Astrocyte (in vitro differentiated cells and primary cell): ENCODE measurements at regions not wholly inside any gene's neighbourhood (a gene's known extent, or its start where the extent isn't known, plus 50 kb on each side); places are given as distances from the start of the nearest gene placed in this dataset.

Experiments used
- DNase-seq: peaks from one replicate; pipeline ENCODE4 v3.0.0-alpha.2; 2010; ENCODE audit warnings: low read depth
- FAIRE-seq: peaks from 2 replicates; lab custom pipeline; 2011; peaks lifted over from hg19 to GRCh38; lab: Jason Lieb, UNC
- H2AFZ ChIP-seq: 2 replicates; pipeline ENCODE4 v1.6.0; 2012; ENCODE audit warnings: low read depth, low read length, inconsistent platforms
- H3K27ac ChIP-seq: 2 replicates; pipeline ENCODE4 v1.5.1; 2011; ENCODE audit warnings: low read depth, low read length, inconsistent platforms
- H3K27me3 ChIP-seq: 2 replicates; pipeline ENCODE4 v1.6.0; 2011; ENCODE audit warnings: low read length, inconsistent platforms; ENCODE audit not compliant: insufficient read depth
- H3K36me3 ChIP-seq: 2 replicates; pipeline ENCODE4 v1.5.1; 2011; ENCODE audit warnings: low read length, inconsistent platforms; ENCODE audit not compliant: insufficient read depth
- H3K4me1 ChIP-seq: 2 replicates; pipeline ENCODE4 v1.5.1; 2011; ENCODE audit warnings: low read length, inconsistent platforms; ENCODE audit not compliant: insufficient read depth
- H3K4me2 ChIP-seq: 2 replicates; pipeline ENCODE4 v1.6.0; 2012; ENCODE audit warnings: low read length, inconsistent platforms
- H3K4me3 ChIP-seq: 2 replicates; pipeline ENCODE4 v1.5.1; 2011; ENCODE audit warnings: low read depth, mild to moderate bottlenecking, low read length, inconsistent platforms; ENCODE audit not compliant: insufficient read depth
- H3K79me2 ChIP-seq: 2 replicates; pipeline ENCODE4 v1.6.0; 2012; ENCODE audit warnings: mild to moderate bottlenecking, low read length, inconsistent platforms; ENCODE audit not compliant: insufficient read depth
- H3K9ac ChIP-seq: 2 replicates; pipeline ENCODE4 v1.6.0; 2012; ENCODE audit warnings: mild to moderate bottlenecking, low read length, inconsistent platforms
- H3K9me3 ChIP-seq: 2 replicates; pipeline ENCODE4 v1.5.1; 2012; ENCODE audit warnings: low read depth, mild to moderate bottlenecking, low read length, inconsistent platforms; ENCODE audit not compliant: insufficient read depth
- H4K20me1 ChIP-seq: 2 replicates; pipeline ENCODE4 v1.6.0; 2012; ENCODE audit warnings: low read length, inconsistent platforms; ENCODE audit not compliant: insufficient read depth
- H3K27ac Mint-ChIP-seq: one replicate; pipeline ENCODE4 v1.8.0; 2021; ENCODE audit warnings: mild to moderate bottlenecking, mixed read lengths; ENCODE audit not compliant: unreplicated experiment
- H3K27me3 Mint-ChIP-seq: one replicate; pipeline ENCODE4 v1.8.0; 2021; ENCODE audit warnings: low read depth, mixed read lengths; ENCODE audit not compliant: unreplicated experiment
- H3K36me3 Mint-ChIP-seq: one replicate; pipeline ENCODE4 v1.8.0; 2021; ENCODE audit warnings: low read depth, mixed read lengths; ENCODE audit not compliant: unreplicated experiment
- H3K4me1 Mint-ChIP-seq: one replicate; pipeline ENCODE4 v1.8.0; 2021; ENCODE audit warnings: low read depth, mixed read lengths; ENCODE audit not compliant: unreplicated experiment
- H3K4me3 Mint-ChIP-seq: one replicate; pipeline ENCODE4 v1.8.0; 2021; ENCODE audit warnings: mild to moderate bottlenecking, moderate library complexity, mixed read lengths; ENCODE audit not compliant: unreplicated experiment
- H3K9me3 Mint-ChIP-seq: one replicate; pipeline ENCODE4 v1.8.0; 2021; ENCODE audit warnings: mild to moderate bottlenecking, mixed read lengths; ENCODE audit not compliant: unreplicated experiment
- CTCF ChIP-seq: IDR thresholded peaks from 2 replicates; pipeline ENCODE4 v1.5.1; 2011; ENCODE audit warnings: low read depth, mild to moderate bottlenecking, inconsistent platforms, low read length, moderate library complexity; ENCODE audit not compliant: insufficient read depth
- EZH2 ChIP-seq: IDR thresholded peaks from 2 replicates; pipeline ENCODE4 v1.6.1; 2012; ENCODE audit warnings: mild to moderate bottlenecking, low read length, inconsistent platforms; ENCODE audit not compliant: insufficient read depth

- no peak overlapping the region for H3K27ac ChIP-seq
- H3K27me3 Mint-ChIP-seq: no peaks in the 10 kb centered on the region
- H3K4me1 ChIP-seq: no peaks in the 10 kb centered on the region
- no peak overlapping the region for H3K4me3 Mint-ChIP-seq
- H3K27ac Mint-ChIP-seq: no peak overlapping the region
- H3K9me3 ChIP-seq: no peaks in the 10 kb centered on the region
- no peaks in the 10 kb centered on the region for H4K20me1 ChIP-seq
- no peaks in the 10 kb centered on the region for H3K36me3 Mint-ChIP-seq
- FAIRE-seq: no peak
- no peaks in the 10 kb centered on the region for H3K36me3 ChIP-seq
- H3K4me1 Mint-ChIP-seq: peaks cover 4% of the 10 kb centered on the region
- H3K27me3 ChIP-seq: no peaks in the 10 kb centered on the region
- no peaks in the 10 kb centered on the region for H3K9me3 Mint-ChIP-seq
- H3K9ac ChIP-seq: no peak overlapping the region
- no peaks in the 10 kb centered on the region for H3K79me2 ChIP-seq
- no peak overlapping the region for H3K4me3 ChIP-seq
- DNase-seq: no peak
- H2AFZ ChIP-seq: no peak overlapping the region
- TF ChIP-seq EZH2 (no peak), CTCF (no peak)
- H3K4me2 ChIP-seq: no peak overlapping the region
Observed at GRCh38 chr9:95763983-95764382, 111.5 kb upstream of the ERCC6L2 start.

GRCh38 chr9:95763006-95763405 is 112.5 kb upstream of the ERCC6L2 start:
- Histone ChIP-seq H3K79me2 (no peaks in the 10 kb centered on the region), H3K9ac (no peak overlapping the region), H3K4me3 (no peak overlapping the region), H2AFZ (no peak overlapping the region), H3K27ac (no peak overlapping the region), H3K36me3 (no peaks in the 10 kb centered on the region), H3K9me3 (no peaks in the 10 kb centered on the region), H3K4me1 (no peaks in the 10 kb centered on the region), H3K4me2 (no peak overlapping the region), H4K20me1 (no peaks in the 10 kb centered on the region), H3K27me3 (no peaks in the 10 kb centered on the region)
- H3K36me3 Mint-ChIP-seq: no peaks in the 10 kb centered on the region
- H3K27ac Mint-ChIP-seq: no peak overlapping the region
- H3K4me3 Mint-ChIP-seq: no peak overlapping the region
- DNase-seq (no peak), FAIRE-seq (no peak)
- H3K9me3 Mint-ChIP-seq: no peaks in the 10 kb centered on the region
- peaks cover 4% of the 10 kb centered on the region for H3K4me1 Mint-ChIP-seq
- TF ChIP-seq EZH2: no peak
- no peak for TF ChIP-seq CTCF
- H3K27me3 Mint-ChIP-seq: no peaks in the 10 kb centered on the region

- no peaks in the 10 kb centered on the region for H3K36me3 ChIP-seq
- no peak overlapping the region for H3K4me3 Mint-ChIP-seq
- no peaks in the 10 kb centered on the region for H3K36me3 Mint-ChIP-seq
- DNase-seq: no peak
- H3K4me2 ChIP-seq: no peak overlapping the region
- no peak overlapping the region for H3K4me3 ChIP-seq
- no peak overlapping the region for H3K9ac ChIP-seq
- H3K27ac Mint-ChIP-seq: peak overlapping the region; percentile 48
- FAIRE-seq: no peak
- no peaks in the 10 kb centered on the region for H4K20me1 ChIP-seq
- no peak for TF ChIP-seq CTCF
- no peak for TF ChIP-seq EZH2
- H3K79me2 ChIP-seq: no peaks in the 10 kb centered on the region
- peaks cover 4% of the 10 kb centered on the region for H3K4me1 Mint-ChIP-seq
- H3K9me3 Mint-ChIP-seq: no peaks in the 10 kb centered on the region
- no peaks in the 10 kb centered on the region for H3K27me3 Mint-ChIP-seq
- peaks cover 2% of the 10 kb centered on the region for H3K27me3 ChIP-seq
- no peaks in the 10 kb centered on the region for H3K4me1 ChIP-seq
- H3K9me3 ChIP-seq: no peaks in the 10 kb centered on the region
- H3K27ac ChIP-seq: no peak overlapping the region
- no peak overlapping the region for H2AFZ ChIP-seq
Observed at GRCh38 chr9:95762322-95762721, 113.2 kb upstream of the ERCC6L2 start.
